GM23338 (cell line): ENCODE measurements at regions not wholly inside any gene's neighbourhood (a gene's known extent, or its start where the extent isn't known, plus 50 kb on each side); places are given as distances from the start of the nearest gene placed in this dataset.

Experiments used
- ATAC-seq: fragments of 200-7000 bp; cut with Tn5 transposase; 3 replicates; pipeline ENCODE4 v1.9.1; 2020
- DNase-seq: peaks from one replicate; pipeline ENCODE4 v3.0.0-alpha.2; 2015; ENCODE audit warnings: low spot score
- H2AFZ ChIP-seq: fragments of 200-600 bp; sonication (generic); 2 replicates; pipeline ENCODE4 v1.8.0; 2016; ENCODE audit warnings: antibody characterized with exemption, mild to moderate bottlenecking, moderate library complexity
- H3F3A ChIP-seq: fragments of 200-600 bp; sonication (generic); replicated peaks from 2 replicates; pipeline ENCODE4 v1.8.0; 2017; ENCODE audit warnings: antibody characterized with exemption, mixed run types, low read depth
- H3K27ac ChIP-seq: fragments of 200-600 bp; sonication (generic); 2 replicates; pipeline ENCODE4 v1.6.1; 2016; ENCODE audit warnings: low read depth
- H3K27me3 ChIP-seq: fragments of 200-600 bp; sonication (generic); 2 replicates; pipeline ENCODE4 v1.8.0; 2016; ENCODE audit warnings: mild to moderate bottlenecking, mixed run types, moderate library complexity; ENCODE audit not compliant: insufficient read depth
- H3K36me3 ChIP-seq: fragments of 200-600 bp; sonication (generic); 2 replicates; pipeline ENCODE4 v1.8.0; 2016; ENCODE audit warnings: mild to moderate bottlenecking; ENCODE audit not compliant: insufficient read depth
- H3K4me1 ChIP-seq: fragments of 200-600 bp; sonication (generic); 2 replicates; pipeline ENCODE4 v1.8.0; 2016; ENCODE audit warnings: mild to moderate bottlenecking, moderate library complexity; ENCODE audit not compliant: insufficient read depth
- H3K4me2 ChIP-seq: fragments of 200-600 bp; sonication (generic); 2 replicates; pipeline ENCODE4 v1.7.1; 2017; ENCODE audit warnings: mixed run types
- H3K4me3 ChIP-seq: fragments of 200-600 bp; sonication (generic); 2 replicates; pipeline ENCODE4 v1.6.1; 2016; ENCODE audit warnings: mixed run types
- H3K79me2 ChIP-seq: fragments of 200-600 bp; sonication (generic); replicated peaks from 2 replicates; pipeline ENCODE4 v1.8.0; 2017; ENCODE audit warnings: mild to moderate bottlenecking; ENCODE audit not compliant: insufficient read depth
- H3K9me2 ChIP-seq: fragments of 200-600 bp; sonication (generic); 2 replicates; pipeline ENCODE4 v1.8.0; 2017; ENCODE audit not compliant: insufficient read depth
- H4K20me1 ChIP-seq: fragments of 200-600 bp; sonication (generic); replicated peaks from 2 replicates; pipeline ENCODE4 v1.8.0; 2017; ENCODE audit warnings: mild to moderate bottlenecking; ENCODE audit not compliant: insufficient read depth
- H3K27ac Mint-ChIP-seq: 2 replicates; pipeline ENCODE4 v1.8.0; 2020; ENCODE audit warnings: inconsistent platforms, mild to moderate bottlenecking, moderate library complexity, mixed read lengths
- H3K27me3 Mint-ChIP-seq: 3 replicates; pipeline ENCODE4 v1.8.0; 2022; ENCODE audit warnings: low read depth, mild to moderate bottlenecking, moderate library complexity, mixed read lengths, inconsistent platforms; ENCODE audit not compliant: insufficient read depth, poor library complexity
- H3K36me3 Mint-ChIP-seq: 3 replicates; pipeline ENCODE4 v1.8.0; 2021; ENCODE audit warnings: low read depth, mild to moderate bottlenecking, inconsistent platforms, moderate library complexity, mixed read lengths
- H3K4me1 Mint-ChIP-seq: 3 replicates; pipeline ENCODE4 v1.8.0; 2020; ENCODE audit warnings: mild to moderate bottlenecking, inconsistent platforms, mixed read lengths
- H3K4me3 Mint-ChIP-seq: 3 replicates; pipeline ENCODE4 v1.8.0; 2021; ENCODE audit warnings: moderate library complexity, mild to moderate bottlenecking, inconsistent platforms, mixed read lengths
- H3K9me3 Mint-ChIP-seq: 3 replicates; pipeline ENCODE4 v1.8.0; 2020; ENCODE audit warnings: moderate library complexity, mild to moderate bottlenecking, inconsistent platforms, mixed read lengths
- CREB1 ChIP-seq: fragments of 250-450 bp; sonication (Bioruptor Pico); IDR thresholded peaks from 2 replicates; pipeline ENCODE4 v1.5.0; 2020; ENCODE audit warnings: low read depth, mild to moderate bottlenecking, moderate library complexity
- EZH2 ChIP-seq: fragments of 200-600 bp; sonication (generic); IDR thresholded peaks from one replicate; pipeline ENCODE4 v1.8.0; 2017; ENCODE audit warnings: antibody characterized with exemption, mild to moderate bottlenecking, low read depth; ENCODE audit not compliant: unreplicated experiment
- EZH2phosphoT487 ChIP-seq: fragments of 200-600 bp; sonication (generic); IDR thresholded peaks from one replicate; pipeline ENCODE4 v1.8.1; 2018; ENCODE audit warnings: antibody characterized with exemption; ENCODE audit not compliant: unreplicated experiment
- JUNB ChIP-seq: IDR thresholded peaks from one replicate; pipeline ENCODE4 v1.6.1; 2016; ENCODE audit warnings: antibody characterized with exemption; ENCODE audit not compliant: unreplicated experiment
- NANOG ChIP-seq: IDR thresholded peaks from 2 replicates; pipeline ENCODE4 v1.6.1; 2016; ENCODE audit warnings: antibody characterized with exemption, borderline replicate concordance
- POLR2AphosphoS5 ChIP-seq: IDR thresholded peaks from 2 replicates; pipeline ENCODE4 v1.6.1; 2016; ENCODE audit warnings: antibody characterized with exemption, low read depth
- STAT1 ChIP-seq: IDR thresholded peaks from one replicate; pipeline ENCODE4 v1.6.1; 2016; ENCODE audit warnings: antibody characterized with exemption; ENCODE audit not compliant: unreplicated experiment
- ZNF114 ChIP-seq: fragments of 250-450 bp; sonication (Bioruptor Pico); IDR thresholded peaks from 2 replicates; pipeline ENCODE4 v1.5.0; 2020; ENCODE audit warnings: mild to moderate bottlenecking, moderate library complexity
- ZNF331 ChIP-seq: fragments of 250-450 bp; sonication (Bioruptor Pico); IDR thresholded peaks from 2 replicates; pipeline ENCODE4 v1.5.0; 2020; ENCODE audit warnings: low read depth, mild to moderate bottlenecking, moderate library complexity
- TF ChIP-seq, protein P1 (sequence below): fragments of 250-450 bp; sonication (Bioruptor Pico); IDR thresholded peaks from 2 replicates; pipeline ENCODE4 v1.5.0; 2020; ENCODE audit warnings: mild to moderate bottlenecking, moderate library complexity
- TF ChIP-seq, protein P2 (sequence below), 2 experiments: fragments of 200-600 bp in 1 of 2; sonication (generic) in 1 of 2; conservative IDR thresholded peaks; 2 replicates each; pipeline versions ENCODE4 v1.5.1 to v1.6.1; 2016 to 2017; ENCODE audit warnings: antibody characterized with exemption in 2 of 2, low read depth in 2 of 2, mild to moderate bottlenecking in 2 of 2, moderate library complexity in 1 of 2
- TF ChIP-seq, protein P3 (sequence below): IDR thresholded peaks from 2 replicates; pipeline ENCODE4 v1.6.1; 2016; ENCODE audit warnings: antibody characterized with exemption
- TF ChIP-seq, protein P4 (sequence below): IDR thresholded peaks from one replicate; pipeline ENCODE4 v1.6.1; 2018; ENCODE audit warnings: antibody characterized with exemption; ENCODE audit not compliant: unreplicated experiment

DNA sequence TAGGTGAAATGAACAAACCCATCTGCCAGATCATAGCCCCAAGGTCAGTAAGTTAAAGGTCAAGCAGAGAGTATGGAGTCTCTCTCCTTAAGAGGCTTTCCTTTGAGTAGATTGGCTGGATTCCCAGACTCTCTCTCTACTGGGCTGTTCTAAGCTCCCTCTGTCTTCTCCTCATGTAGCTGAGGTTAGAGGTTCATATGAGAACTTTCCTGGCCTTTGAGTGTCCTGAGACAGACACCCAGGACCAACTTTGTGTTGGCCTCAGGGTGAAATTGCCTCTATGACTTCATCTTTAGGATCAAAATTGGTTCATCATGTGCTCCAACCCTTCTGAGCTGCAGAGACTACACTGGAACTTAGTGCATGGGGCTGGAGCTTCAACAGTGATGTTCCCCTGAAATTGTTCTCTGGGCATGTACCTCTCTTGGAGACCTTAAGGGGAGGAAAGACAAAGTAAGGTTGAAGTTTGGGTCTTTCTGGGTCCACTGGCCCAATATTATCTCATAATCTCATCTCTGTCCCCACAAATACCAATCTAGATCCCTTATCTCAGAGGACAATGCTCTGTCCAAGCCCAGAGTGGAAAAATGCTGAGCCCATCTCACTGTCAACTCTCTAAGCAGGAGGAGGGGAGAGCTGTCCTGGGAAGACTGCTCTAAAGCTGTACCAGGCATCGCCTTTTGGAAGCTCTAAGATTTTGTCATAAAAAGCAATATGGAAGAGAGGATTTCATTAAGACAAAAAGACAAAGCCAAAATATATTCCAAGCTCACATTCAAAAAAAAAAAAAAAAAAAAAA, 177.3 kb upstream of the ARL4C start:
- no peaks in the 10 kb centered on the region for H4K20me1 ChIP-seq
- no peak for DNase-seq
- no peaks in the 10 kb centered on the region for H3K79me2 ChIP-seq
- peaks cover 14% of the 10 kb centered on the region; the same call in 1 of the 2 replicates for H3F3A ChIP-seq
- Mint-ChIP-seq H3K27me3 (peaks cover 12% of the 10 kb centered on the region), H3K9me3 (peaks cover 18% of the 10 kb centered on the region), H3K27ac (no peak overlapping the region), H3K4me3 (no peak overlapping the region), H3K36me3 (peaks cover 16% of the 10 kb centered on the region), H3K4me1 (peaks cover 37% of the 10 kb centered on the region)
- no peak overlapping the region for H3K27ac ChIP-seq
- no peak overlapping the region for H3K4me2 ChIP-seq
- peaks cover 22% of the 10 kb centered on the region for H3K4me1 ChIP-seq
- TF ChIP-seq JUNB (no peak), NANOG (no peak), ZNF331 (no peak), CREB1 (CRISPR knock-in tag) (no peak), EZH2 (no peak), ZNF114 (CRISPR knock-in tag) (no peak), STAT1 (no peak), POLR2AphosphoS5 (no peak), EZH2phosphoT487 (no peak)
- TF ChIP-seq, protein P1, sequence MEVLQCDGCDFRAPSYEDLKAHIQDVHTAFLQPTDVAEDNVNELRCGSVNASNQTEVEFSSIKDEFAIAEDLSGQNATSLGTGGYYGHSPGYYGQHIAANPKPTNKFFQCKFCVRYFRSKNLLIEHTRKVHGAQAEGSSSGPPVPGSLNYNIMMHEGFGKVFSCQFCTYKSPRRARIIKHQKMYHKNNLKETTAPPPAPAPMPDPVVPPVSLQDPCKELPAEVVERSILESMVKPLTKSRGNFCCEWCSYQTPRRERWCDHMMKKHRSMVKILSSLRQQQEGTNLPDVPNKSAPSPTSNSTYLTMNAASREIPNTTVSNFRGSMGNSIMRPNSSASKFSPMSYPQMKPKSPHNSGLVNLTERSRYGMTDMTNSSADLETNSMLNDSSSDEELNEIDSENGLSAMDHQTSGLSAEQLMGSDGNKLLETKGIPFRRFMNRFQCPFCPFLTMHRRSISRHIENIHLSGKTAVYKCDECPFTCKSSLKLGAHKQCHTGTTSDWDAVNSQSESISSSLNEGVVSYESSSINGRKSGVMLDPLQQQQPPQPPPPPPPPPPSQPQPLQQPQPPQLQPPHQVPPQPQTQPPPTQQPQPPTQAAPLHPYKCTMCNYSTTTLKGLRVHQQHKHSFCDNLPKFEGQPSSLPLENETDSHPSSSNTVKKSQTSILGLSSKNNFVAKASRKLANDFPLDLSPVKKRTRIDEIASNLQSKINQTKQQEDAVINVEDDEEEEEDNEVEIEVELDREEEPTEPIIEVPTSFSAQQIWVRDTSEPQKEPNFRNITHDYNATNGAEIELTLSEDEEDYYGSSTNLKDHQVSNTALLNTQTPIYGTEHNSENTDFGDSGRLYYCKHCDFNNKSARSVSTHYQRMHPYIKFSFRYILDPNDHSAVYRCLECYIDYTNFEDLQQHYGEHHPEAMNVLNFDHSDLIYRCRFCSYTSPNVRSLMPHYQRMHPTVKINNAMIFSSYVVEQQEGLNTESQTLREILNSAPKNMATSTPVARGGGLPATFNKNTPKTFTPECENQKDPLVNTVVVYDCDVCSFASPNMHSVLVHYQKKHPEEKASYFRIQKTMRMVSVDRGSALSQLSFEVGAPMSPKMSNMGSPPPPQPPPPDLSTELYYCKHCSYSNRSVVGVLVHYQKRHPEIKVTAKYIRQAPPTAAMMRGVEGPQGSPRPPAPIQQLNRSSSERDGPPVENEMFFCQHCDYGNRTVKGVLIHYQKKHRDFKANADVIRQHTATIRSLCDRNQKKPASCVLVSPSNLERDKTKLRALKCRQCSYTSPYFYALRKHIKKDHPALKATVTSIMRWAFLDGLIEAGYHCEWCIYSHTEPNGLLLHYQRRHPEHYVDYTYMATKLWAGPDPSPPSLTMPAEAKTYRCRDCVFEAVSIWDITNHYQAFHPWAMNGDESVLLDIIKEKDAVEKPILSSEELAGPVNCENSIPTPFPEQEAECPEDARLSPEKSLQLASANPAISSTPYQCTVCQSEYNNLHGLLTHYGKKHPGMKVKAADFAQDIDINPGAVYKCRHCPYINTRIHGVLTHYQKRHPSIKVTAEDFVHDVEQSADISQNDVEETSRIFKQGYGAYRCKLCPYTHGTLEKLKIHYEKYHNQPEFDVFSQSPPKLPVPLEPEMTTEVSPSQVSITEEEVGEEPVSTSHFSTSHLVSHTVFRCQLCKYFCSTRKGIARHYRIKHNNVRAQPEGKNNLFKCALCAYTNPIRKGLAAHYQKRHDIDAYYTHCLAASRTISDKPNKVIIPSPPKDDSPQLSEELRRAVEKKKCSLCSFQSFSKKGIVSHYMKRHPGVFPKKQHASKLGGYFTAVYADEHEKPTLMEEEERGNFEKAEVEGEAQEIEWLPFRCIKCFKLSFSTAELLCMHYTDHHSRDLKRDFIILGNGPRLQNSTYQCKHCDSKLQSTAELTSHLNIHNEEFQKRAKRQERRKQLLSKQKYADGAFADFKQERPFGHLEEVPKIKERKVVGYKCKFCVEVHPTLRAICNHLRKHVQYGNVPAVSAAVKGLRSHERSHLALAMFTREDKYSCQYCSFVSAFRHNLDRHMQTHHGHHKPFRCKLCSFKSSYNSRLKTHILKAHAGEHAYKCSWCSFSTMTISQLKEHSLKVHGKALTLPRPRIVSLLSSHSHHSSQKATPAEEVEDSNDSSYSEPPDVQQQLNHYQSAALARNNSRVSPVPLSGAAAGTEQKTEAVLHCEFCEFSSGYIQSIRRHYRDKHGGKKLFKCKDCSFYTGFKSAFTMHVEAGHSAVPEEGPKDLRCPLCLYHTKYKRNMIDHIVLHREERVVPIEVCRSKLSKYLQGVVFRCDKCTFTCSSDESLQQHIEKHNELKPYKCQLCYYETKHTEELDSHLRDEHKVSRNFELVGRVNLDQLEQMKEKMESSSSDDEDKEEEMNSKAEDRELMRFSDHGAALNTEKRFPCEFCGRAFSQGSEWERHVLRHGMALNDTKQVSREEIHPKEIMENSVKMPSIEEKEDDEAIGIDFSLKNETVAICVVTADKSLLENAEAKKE: no peak
- TF ChIP-seq, protein P2, sequence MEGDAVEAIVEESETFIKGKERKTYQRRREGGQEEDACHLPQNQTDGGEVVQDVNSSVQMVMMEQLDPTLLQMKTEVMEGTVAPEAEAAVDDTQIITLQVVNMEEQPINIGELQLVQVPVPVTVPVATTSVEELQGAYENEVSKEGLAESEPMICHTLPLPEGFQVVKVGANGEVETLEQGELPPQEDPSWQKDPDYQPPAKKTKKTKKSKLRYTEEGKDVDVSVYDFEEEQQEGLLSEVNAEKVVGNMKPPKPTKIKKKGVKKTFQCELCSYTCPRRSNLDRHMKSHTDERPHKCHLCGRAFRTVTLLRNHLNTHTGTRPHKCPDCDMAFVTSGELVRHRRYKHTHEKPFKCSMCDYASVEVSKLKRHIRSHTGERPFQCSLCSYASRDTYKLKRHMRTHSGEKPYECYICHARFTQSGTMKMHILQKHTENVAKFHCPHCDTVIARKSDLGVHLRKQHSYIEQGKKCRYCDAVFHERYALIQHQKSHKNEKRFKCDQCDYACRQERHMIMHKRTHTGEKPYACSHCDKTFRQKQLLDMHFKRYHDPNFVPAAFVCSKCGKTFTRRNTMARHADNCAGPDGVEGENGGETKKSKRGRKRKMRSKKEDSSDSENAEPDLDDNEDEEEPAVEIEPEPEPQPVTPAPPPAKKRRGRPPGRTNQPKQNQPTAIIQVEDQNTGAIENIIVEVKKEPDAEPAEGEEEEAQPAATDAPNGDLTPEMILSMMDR (conservative IDR thresholded peaks at IDR 0.05; ENCODE audit: low read depth in 2 of 2): no peak
- TF ChIP-seq, protein P3, sequence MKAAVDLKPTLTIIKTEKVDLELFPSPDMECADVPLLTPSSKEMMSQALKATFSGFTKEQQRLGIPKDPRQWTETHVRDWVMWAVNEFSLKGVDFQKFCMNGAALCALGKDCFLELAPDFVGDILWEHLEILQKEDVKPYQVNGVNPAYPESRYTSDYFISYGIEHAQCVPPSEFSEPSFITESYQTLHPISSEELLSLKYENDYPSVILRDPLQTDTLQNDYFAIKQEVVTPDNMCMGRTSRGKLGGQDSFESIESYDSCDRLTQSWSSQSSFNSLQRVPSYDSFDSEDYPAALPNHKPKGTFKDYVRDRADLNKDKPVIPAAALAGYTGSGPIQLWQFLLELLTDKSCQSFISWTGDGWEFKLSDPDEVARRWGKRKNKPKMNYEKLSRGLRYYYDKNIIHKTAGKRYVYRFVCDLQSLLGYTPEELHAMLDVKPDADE: no peak
- TF ChIP-seq, protein P4, sequence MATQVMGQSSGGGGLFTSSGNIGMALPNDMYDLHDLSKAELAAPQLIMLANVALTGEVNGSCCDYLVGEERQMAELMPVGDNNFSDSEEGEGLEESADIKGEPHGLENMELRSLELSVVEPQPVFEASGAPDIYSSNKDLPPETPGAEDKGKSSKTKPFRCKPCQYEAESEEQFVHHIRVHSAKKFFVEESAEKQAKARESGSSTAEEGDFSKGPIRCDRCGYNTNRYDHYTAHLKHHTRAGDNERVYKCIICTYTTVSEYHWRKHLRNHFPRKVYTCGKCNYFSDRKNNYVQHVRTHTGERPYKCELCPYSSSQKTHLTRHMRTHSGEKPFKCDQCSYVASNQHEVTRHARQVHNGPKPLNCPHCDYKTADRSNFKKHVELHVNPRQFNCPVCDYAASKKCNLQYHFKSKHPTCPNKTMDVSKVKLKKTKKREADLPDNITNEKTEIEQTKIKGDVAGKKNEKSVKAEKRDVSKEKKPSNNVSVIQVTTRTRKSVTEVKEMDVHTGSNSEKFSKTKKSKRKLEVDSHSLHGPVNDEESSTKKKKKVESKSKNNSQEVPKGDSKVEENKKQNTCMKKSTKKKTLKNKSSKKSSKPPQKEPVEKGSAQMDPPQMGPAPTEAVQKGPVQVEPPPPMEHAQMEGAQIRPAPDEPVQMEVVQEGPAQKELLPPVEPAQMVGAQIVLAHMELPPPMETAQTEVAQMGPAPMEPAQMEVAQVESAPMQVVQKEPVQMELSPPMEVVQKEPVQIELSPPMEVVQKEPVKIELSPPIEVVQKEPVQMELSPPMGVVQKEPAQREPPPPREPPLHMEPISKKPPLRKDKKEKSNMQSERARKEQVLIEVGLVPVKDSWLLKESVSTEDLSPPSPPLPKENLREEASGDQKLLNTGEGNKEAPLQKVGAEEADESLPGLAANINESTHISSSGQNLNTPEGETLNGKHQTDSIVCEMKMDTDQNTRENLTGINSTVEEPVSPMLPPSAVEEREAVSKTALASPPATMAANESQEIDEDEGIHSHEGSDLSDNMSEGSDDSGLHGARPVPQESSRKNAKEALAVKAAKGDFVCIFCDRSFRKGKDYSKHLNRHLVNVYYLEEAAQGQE: no peak
- H3K9me2 ChIP-seq: peaks cover 30% of the 10 kb centered on the region
- ATAC-seq: no peak
- no peaks in the 10 kb centered on the region for H3K27me3 ChIP-seq
- no peak overlapping the region for H3K4me3 ChIP-seq
- no peaks in the 10 kb centered on the region for H3K36me3 ChIP-seq
- no peak overlapping the region for H2AFZ ChIP-seq
